ENCODE measurements at regions not wholly inside any gene's neighbourhood (a gene's known extent, or its start where the extent isn't known, plus 50 kb on each side); places are given as distances from the start of the nearest gene placed in this dataset.

DNA sequence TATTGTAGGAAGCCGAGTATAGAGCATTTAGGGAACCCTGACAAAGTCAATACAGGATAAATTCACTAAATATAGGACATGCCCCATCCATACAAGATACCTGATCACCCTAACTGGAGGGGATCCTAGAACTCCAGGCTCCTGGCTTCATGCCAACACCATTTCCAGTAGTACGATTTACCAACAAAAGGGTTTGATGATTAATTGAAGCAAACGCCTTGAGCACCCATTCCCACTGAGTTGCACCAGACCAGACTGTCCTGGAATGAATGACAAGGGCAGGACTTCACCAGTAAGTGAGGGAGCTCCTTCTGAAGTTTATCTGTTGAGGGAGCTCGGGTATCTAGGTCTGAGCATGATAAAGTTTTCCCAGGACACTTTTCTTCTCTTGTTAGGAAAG is 327.2 kb upstream of the MSX2 start:
- Histone ChIP-seq H3K27ac (ENCODE audit: low read depth in 1 of 2, low read length in 2 of 2) (no peak overlapping the region), H3K9ac (ENCODE audit: low read depth in 1 of 2, low read length in 2 of 2) (no peak overlapping the region), H3K4me1 (ENCODE audit: control insufficient read depth in 4 of 4, insufficient read depth in 4 of 4, low read length in 3 of 4) (no peaks in the 10 kb centered on the region), H3K9me3 (ENCODE audit: control insufficient read depth in 4 of 4, low read length in 3 of 4) (no peaks in the 10 kb centered on the region), H3K36me3 (ENCODE audit: control insufficient read depth in 4 of 4, insufficient read depth in 3 of 4, low read depth in 1 of 4, low read length in 3 of 4) (no peaks in the 10 kb centered on the region), H3K27me3 (ENCODE audit: control insufficient read depth in 4 of 4, insufficient read depth in 4 of 4, low read length in 3 of 4) (peaks cover 0 to 6% (median 2%) of the 10 kb centered on the region in 4 donors), H3K4me3 (ENCODE audit: low read depth in 1 of 3, low read length in 3 of 3) (no peak overlapping the region)
- WGBS, result 37% methylated on average over 4 of the region's 4 CpGs
- no peak for DNase-seq (ENCODE audit: low spot score)
- no peak for TF ChIP-seq FOXA2 (IDR thresholded peaks at IDR 0.05)
- no peak for TF ChIP-seq HNF4A (conservative IDR thresholded peaks at IDR 0.05)
- TF ChIP-seq TAF1 (conservative IDR thresholded peaks at IDR 0.05), result no peak
- TF ChIP-seq NR2F2 (IDR thresholded peaks at IDR 0.05), result no peak
- TF ChIP-seq RXRA (IDR thresholded peaks at IDR 0.05), result no peak
- TF ChIP-seq REST (IDR thresholded peaks at IDR 0.05), result no peak
- no peak for TF ChIP-seq RAD21 (IDR thresholded peaks at IDR 0.05)
- no peak for TF ChIP-seq EGR1 (IDR thresholded peaks at IDR 0.05; ENCODE audit: low read depth in 2 of 2)
- no peak for TF ChIP-seq HNF4G (IDR thresholded peaks at IDR 0.05)
- no peak for TF ChIP-seq SP1 (IDR thresholded peaks at IDR 0.05)
- no peak for TF ChIP-seq YY1 (IDR thresholded peaks at IDR 0.05)
- TF ChIP-seq CTCF (IDR thresholded peaks at IDR 0.05; ENCODE audit: low read depth, low read length, missing input control), result no peak
- TF ChIP-seq GABPA (IDR thresholded peaks at IDR 0.05 in 1 of 2, conservative IDR thresholded peaks at IDR 0.05 in 1 of 2), result no peak
- TF ChIP-seq, protein P1, sequence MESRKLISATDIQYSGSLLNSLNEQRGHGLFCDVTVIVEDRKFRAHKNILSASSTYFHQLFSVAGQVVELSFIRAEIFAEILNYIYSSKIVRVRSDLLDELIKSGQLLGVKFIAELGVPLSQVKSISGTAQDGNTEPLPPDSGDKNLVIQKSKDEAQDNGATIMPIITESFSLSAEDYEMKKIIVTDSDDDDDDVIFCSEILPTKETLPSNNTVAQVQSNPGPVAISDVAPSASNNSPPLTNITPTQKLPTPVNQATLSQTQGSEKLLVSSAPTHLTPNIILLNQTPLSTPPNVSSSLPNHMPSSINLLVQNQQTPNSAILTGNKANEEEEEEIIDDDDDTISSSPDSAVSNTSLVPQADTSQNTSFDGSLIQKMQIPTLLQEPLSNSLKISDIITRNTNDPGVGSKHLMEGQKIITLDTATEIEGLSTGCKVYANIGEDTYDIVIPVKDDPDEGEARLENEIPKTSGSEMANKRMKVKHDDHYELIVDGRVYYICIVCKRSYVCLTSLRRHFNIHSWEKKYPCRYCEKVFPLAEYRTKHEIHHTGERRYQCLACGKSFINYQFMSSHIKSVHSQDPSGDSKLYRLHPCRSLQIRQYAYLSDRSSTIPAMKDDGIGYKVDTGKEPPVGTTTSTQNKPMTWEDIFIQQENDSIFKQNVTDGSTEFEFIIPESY (IDR thresholded peaks at IDR 0.05), result no peak

GRCh38 chr5:174398171-174398570 is 326.2 kb upstream of the MSX2 start:
- Histone ChIP-seq H3K36me3 (ENCODE audit: control insufficient read depth in 4 of 4, insufficient read depth in 3 of 4, low read depth in 1 of 4, low read length in 3 of 4) (no peaks in the 10 kb centered on the region), H3K4me3 (ENCODE audit: low read depth in 1 of 3, low read length in 3 of 3) (no peak overlapping the region), H3K4me1 (ENCODE audit: control insufficient read depth in 4 of 4, insufficient read depth in 4 of 4, low read length in 3 of 4) (no peaks in the 10 kb centered on the region), H3K27ac (ENCODE audit: low read depth in 1 of 2, low read length in 2 of 2) (no peak overlapping the region), H3K9me3 (ENCODE audit: control insufficient read depth in 4 of 4, low read length in 3 of 4) (no peaks in the 10 kb centered on the region), H3K9ac (ENCODE audit: low read depth in 1 of 2, low read length in 2 of 2) (no peak overlapping the region), H3K27me3 (ENCODE audit: control insufficient read depth in 4 of 4, insufficient read depth in 4 of 4, low read length in 3 of 4) (peaks cover 0 to 6% (median 2%) of the 10 kb centered on the region in 4 donors)
- TF ChIP-seq SP1 (IDR thresholded peaks at IDR 0.05), result no peak
- TF ChIP-seq TAF1 (conservative IDR thresholded peaks at IDR 0.05), result no peak
- no peak for TF ChIP-seq EGR1 (IDR thresholded peaks at IDR 0.05; ENCODE audit: low read depth in 2 of 2)
- TF ChIP-seq, protein P2, sequence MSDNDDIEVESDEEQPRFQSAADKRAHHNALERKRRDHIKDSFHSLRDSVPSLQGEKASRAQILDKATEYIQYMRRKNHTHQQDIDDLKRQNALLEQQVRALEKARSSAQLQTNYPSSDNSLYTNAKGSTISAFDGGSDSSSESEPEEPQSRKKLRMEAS (IDR thresholded peaks at IDR 0.05), result no peak
- no peak for TF ChIP-seq CTCF (IDR thresholded peaks at IDR 0.05; ENCODE audit: low read depth, low read length, missing input control)
- no peak for DNase-seq (ENCODE audit: low spot score)
- 72% methylated on average over 2 of the region's 2 CpGs for WGBS
